WI38 (cell line): ENCODE measurements at regions not wholly inside any gene's neighbourhood (a gene's known extent, or its start where the extent isn't known, plus 50 kb on each side); places are given as distances from the start of the nearest gene placed in this dataset.

Experiments used
- H3K4me3 ChIP-seq: 2 replicates; pipeline ENCODE4 v1.5.1; 2011; ENCODE audit warnings: low read depth, mild to moderate bottlenecking, control low read depth, low read length
- TF ChIP-seq, protein P1 (sequence below): IDR thresholded peaks from 2 replicates; pipeline ENCODE4 v1.5.1; 2012; ENCODE audit warnings: low read depth, mild to moderate bottlenecking, control low read depth, low read length

DNA sequence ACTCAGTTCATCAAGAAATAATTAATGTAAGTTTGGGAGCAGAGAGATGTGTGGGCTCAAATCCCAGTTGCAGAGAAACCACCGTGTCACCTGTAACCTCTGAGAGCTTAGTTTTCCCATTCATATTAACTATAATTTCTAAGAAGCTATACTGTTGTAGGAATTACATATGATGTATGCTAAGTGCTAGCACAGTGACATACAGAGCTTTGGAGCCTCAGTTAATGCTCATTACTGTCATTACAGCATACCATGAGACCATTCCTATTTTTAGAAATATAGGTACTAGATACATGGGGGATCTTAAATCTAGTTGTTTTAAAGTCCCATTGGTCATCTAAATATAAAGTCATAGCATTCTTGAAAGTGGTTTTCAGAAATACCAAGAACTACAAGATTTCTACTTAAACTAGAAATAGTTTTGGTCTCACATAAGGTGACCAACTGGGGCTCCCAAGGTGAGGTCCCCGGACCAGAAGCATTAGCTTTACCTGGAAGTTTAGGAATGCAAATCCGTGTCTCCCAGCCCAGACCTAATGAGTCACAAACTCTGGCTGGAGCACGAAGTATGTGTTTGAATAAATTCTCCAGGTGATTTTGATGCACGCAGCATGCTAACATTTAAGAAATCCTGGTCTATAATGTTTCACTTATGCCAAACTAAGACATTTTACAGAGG, 144.6 kb downstream of the LACC1 start:
- TF ChIP-seq, protein P1, sequence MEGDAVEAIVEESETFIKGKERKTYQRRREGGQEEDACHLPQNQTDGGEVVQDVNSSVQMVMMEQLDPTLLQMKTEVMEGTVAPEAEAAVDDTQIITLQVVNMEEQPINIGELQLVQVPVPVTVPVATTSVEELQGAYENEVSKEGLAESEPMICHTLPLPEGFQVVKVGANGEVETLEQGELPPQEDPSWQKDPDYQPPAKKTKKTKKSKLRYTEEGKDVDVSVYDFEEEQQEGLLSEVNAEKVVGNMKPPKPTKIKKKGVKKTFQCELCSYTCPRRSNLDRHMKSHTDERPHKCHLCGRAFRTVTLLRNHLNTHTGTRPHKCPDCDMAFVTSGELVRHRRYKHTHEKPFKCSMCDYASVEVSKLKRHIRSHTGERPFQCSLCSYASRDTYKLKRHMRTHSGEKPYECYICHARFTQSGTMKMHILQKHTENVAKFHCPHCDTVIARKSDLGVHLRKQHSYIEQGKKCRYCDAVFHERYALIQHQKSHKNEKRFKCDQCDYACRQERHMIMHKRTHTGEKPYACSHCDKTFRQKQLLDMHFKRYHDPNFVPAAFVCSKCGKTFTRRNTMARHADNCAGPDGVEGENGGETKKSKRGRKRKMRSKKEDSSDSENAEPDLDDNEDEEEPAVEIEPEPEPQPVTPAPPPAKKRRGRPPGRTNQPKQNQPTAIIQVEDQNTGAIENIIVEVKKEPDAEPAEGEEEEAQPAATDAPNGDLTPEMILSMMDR = no peak
- H3K4me3 ChIP-seq = no peak overlapping the region

DNA sequence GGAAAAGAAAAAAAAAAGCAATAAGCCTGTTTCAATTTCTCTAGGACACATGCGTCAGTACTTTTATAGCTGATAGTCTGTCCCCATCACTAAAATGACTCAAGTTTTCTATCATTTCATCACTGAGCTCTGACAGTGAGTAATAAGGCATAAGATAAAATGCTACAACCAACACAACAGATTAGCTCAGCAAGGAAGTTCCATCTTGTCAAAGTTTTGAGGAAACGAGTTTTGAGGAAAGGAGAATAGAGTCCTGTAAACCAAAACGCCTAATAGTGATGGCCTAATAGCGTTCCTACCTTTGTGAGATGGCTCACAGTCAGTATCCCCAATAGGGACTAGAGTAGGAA, 145.1 kb downstream of the LACC1 start:
- TF ChIP-seq, protein P1 = no peak
- no peak overlapping the region for H3K4me3 ChIP-seq

DNA sequence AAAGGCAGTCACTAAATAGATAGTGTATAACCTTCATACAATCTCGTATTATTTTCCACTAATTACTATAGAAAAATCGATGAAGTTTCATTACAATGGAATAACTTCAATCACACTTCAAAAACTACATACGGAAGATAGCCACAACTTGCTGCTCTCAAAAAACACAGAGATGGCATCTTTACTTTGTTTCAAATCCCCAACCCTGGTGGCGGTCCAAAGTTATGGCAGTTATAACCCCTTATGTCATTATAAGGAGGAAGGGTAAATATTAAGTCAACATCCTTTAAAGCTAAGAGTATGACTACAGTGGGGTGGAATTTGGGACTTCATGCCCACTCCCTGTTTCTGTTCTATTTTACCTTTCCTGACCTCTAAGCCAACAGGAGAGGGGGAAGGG, 146.5 kb downstream of the LACC1 start:
- TF ChIP-seq, protein P1 = no peak
- no peak overlapping the region for H3K4me3 ChIP-seq

DNA sequence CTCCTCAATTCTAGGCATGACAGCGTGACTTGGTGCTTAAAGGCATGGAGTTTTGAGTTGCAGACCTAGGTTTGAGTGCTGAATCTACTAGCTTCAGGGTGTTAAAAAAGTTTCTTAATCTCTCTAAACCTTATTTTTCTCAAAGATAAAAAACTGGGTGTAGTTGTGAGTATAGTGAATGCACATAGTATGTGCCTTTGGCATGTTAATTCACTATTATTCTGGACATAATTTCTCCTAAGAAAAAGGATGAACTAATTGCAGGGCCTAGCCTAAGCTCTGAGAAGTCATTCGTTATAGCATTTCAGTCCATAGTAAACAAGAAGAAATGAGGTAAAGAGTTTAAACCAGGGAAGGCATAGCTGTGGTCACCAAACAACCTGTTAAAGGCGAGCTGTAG, 149.0 kb downstream of the LACC1 start:
- no peak overlapping the region for H3K4me3 ChIP-seq
- TF ChIP-seq, protein P1 = no peak

DNA sequence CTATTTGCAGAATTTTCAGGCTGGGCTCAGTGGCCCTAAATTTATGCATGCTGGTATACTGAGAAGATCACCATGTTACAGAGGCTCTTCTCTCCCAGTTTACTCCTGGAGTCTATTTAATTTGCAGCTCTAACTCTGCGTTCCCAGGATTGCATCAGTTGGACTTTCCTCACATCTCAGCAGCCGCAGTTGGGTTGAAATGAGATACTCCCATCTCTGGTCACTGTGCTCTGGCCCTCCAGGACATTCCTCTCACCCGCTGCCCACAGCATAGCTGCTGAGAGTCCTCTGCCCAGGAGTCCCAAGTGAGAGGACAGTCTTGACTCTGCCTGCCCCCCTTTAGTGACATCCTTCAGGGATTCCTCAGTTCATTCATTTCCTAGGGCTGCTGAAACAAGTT, 150.9 kb downstream of the LACC1 start:
- H3K4me3 ChIP-seq = no peak overlapping the region
- TF ChIP-seq, protein P1 = no peak

DNA sequence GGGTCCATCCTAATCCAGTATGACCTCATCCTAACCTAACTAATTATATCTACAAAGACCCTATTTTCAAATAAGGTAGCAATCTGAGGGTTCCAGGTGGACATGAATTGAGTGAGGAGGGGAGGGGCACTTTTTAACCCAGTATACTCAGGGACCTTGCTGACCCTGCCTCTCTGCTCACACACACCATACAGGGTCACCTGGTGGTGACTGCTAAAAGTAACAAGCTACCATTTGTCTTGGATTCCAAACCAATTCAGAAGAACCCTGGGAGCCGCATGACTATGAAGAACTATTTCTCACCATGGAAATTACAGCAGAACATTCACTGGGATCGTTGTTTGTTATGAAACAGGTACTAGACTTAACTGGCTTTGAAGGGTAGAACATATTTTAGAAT, 151.9 kb downstream of the LACC1 start:
- TF ChIP-seq, protein P1 = no peak
- H3K4me3 ChIP-seq = no peak overlapping the region

DNA sequence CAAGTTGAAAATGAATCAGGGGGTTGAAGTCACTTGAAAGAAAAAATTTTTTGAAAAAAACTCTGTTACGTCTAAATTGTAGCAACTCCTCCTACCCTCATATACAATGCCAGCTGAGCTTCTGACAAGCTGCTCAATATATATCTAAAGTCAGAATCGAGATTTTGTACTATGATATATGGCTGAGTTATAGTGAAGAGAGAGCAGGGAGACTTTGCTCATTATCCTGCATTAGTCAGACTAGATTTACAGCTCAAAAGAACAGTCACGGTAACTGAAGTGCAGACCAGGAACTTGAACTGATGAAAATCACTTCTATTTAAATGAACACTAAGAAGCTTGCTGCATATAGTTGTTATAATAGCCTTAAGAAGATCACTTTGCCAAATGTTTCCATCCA, 153.1 kb downstream of the LACC1 start:
- TF ChIP-seq, protein P1 = no peak

More for the DNA sequence above, 153.1 kb downstream of the LACC1 start:
- no peak overlapping the region for H3K4me3 ChIP-seq
